PC-3 (cell line): ENCODE measurements at regions not wholly inside any gene's neighbourhood (a gene's known extent, or its start where the extent isn't known, plus 50 kb on each side); places are given as distances from the start of the nearest gene placed in this dataset.

Source experiments
- ATAC-seq: fragments of 200-7000 bp; cut with Tn5 transposase; 2 replicates; pipeline ENCODE4 v1.9.1; 2020; ENCODE audit warnings: mild to moderate bottlenecking, moderate library complexity
- BruUV-seq: library from RNA; stranded (reverse); fragments of 400-500 nt; replicated peaks from 2 replicates; lab custom pipeline; 2021; lab: Mats Ljungman, UMichigan
- CTCF ChIA-PET: fragments of 300-600 bp; sonication (Branson Sonifier 250); formaldehyde crosslinking; loops from one replicate; lab custom pipeline; 2022; ENCODE audit warnings: antibody characterized with exemption; lab: Charles Lee
- POLR2A ChIA-PET: fragments of 300-600 bp; sonication (Branson Sonifier 250); formaldehyde crosslinking; loops from one replicate; lab custom pipeline; 2022; ENCODE audit warnings: antibody characterized with exemption; ENCODE audit not compliant: unreplicated experiment; lab: Charles Lee
- DNase-seq: peaks from one replicate; pipeline ENCODE4 v3.0.0-alpha.2; 2015
- H2AFZ ChIP-seq: fragments of 300-600 bp; sonication (generic); 2 replicates; pipeline ENCODE4 v1.6.0; 2016; ENCODE audit warnings: antibody characterized with exemption, low read length
- H3F3A ChIP-seq: fragments of 300-600 bp; sonication (generic); one replicate; pipeline ENCODE4 v1.6.0; 2017; ENCODE audit warnings: antibody characterized with exemption, low read length, control low read depth, mild to moderate bottlenecking; ENCODE audit not compliant: unreplicated experiment
- H3K27ac ChIP-seq: fragments of 300-600 bp; sonication (generic); 2 replicates; pipeline ENCODE4 v1.5.1; 2016; ENCODE audit warnings: mild to moderate bottlenecking, low read length
- H3K27me3 ChIP-seq: fragments of 300-600 bp; sonication (generic); 2 replicates; pipeline ENCODE4 v1.6.1; 2016; ENCODE audit warnings: low read length, mixed read lengths
- H3K36me3 ChIP-seq: fragments of 300-600 bp; sonication (generic); 2 replicates; pipeline ENCODE4 v1.6.1; 2016; ENCODE audit warnings: low read depth, mixed run types, low read length, mixed read lengths
- H3K4me1 ChIP-seq: fragments of 300-600 bp; sonication (generic); 2 replicates; pipeline ENCODE4 v1.5.1; 2016; ENCODE audit warnings: low read length; ENCODE audit not compliant: insufficient read depth
- H3K4me2 ChIP-seq: fragments of 300-600 bp; sonication (generic); 2 replicates; pipeline ENCODE4 v1.6.0; 2016; ENCODE audit warnings: low read length
- H3K4me3 ChIP-seq: fragments of 300-600 bp; sonication (generic); 2 replicates; pipeline ENCODE4 v1.5.1; 2016; ENCODE audit warnings: mild to moderate bottlenecking, low read length, mixed read lengths
- H3K79me2 ChIP-seq: fragments of 300-600 bp; sonication (generic); 2 replicates; pipeline ENCODE4 v1.6.1; 2017; ENCODE audit warnings: low read length, mixed read lengths
- H3K9ac ChIP-seq: fragments of 300-600 bp; sonication (generic); 2 replicates; pipeline ENCODE4 v1.6.0; 2016; ENCODE audit warnings: mild to moderate bottlenecking, low read length
- H3K9me2 ChIP-seq: fragments of 300-600 bp; sonication (generic); replicated peaks from 2 replicates; pipeline ENCODE4 v1.6.1; 2016; ENCODE audit warnings: mixed run types, low read length, mixed read lengths
- H3K9me3 ChIP-seq: fragments of 300-600 bp; sonication (generic); 2 replicates; pipeline ENCODE4 v1.6.1; 2016; ENCODE audit warnings: low read length, mixed read lengths
- H4K20me1 ChIP-seq: fragments of 300-600 bp; sonication (generic); 2 replicates; pipeline ENCODE4 v1.6.1; 2016; ENCODE audit warnings: low read length, mixed read lengths
- EZH2 ChIP-seq: fragments of 300-600 bp; sonication (generic); IDR thresholded peaks from one replicate; pipeline ENCODE4 v1.6.1; 2017; ENCODE audit warnings: antibody characterized with exemption, mild to moderate bottlenecking, low read length; ENCODE audit not compliant: unreplicated experiment
- EZH2phosphoT487 ChIP-seq: fragments of 300-600 bp; sonication (generic); IDR thresholded peaks from 2 replicates; pipeline ENCODE4 v1.6.1; 2018; ENCODE audit warnings: mild to moderate bottlenecking, antibody characterized with exemption, low read length, borderline replicate concordance
- intact Hi-C: fragments of 100-400 bp; cut with micrococcal nuclease; formaldehyde crosslinking; loops from 2 replicates; pipeline ENCODE4 v1.9.0; 2023
- TF ChIP-seq, protein P1 (sequence below): fragments of 300-600 bp; sonication (generic); conservative IDR thresholded peaks from 2 replicates; pipeline ENCODE4 v1.5.1; 2017; ENCODE audit warnings: antibody characterized with exemption, low read depth, mild to moderate bottlenecking, low read length

DNA sequence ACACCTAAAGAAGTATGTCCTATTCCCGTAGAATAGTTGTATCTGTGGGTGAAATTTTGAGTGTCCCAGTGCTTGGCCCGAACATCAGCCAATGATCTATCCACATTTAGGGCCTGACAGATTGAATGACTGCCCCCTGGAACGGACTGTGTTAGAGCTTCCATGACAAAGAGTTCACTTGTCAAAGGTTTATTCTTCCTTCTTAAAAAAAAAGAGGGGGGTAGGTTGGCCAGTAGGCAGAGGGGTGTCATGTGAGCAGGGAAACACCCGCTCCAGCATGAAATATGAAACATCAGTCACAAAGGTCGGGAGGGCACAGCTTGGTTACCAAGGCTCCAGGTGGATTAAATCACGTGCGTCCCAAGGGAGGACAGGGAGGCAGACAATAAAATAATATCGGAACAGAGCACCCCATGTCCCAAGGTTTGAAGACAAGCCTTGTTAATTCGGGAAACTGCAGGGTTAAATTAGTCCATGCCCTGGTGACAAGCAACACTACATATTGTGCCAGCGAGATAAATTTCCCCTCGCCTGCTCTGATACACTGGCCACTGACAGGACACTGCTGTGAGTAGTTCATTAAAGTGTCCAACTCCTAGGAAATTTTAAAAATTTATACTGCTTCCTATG is 401.2 kb downstream of the IRX1 start:
- ChIA-PET CTCF (no interaction called here), POLR2A (no interaction called here)
- H3K79me2 ChIP-seq, result no peaks in the 10 kb centered on the region
- no peak overlapping the region for H2AFZ ChIP-seq
- BruUV-seq, result no TSS peak
- ATAC-seq, result no peak
- H3K36me3 ChIP-seq, result no peaks in the 10 kb centered on the region
- H3K9me2 ChIP-seq, result no peaks in the 10 kb centered on the region
- peaks cover 26% of the 10 kb centered on the region; the same call in 1 of the 2 replicates for H3K9me3 ChIP-seq
- no peak for DNase-seq
- intact Hi-C loops, result no loop called here
- H3F3A ChIP-seq, result no peaks in the 10 kb centered on the region
- H3K27me3 ChIP-seq, result no peaks in the 10 kb centered on the region
- H4K20me1 ChIP-seq, result no peaks in the 10 kb centered on the region
- H3K4me3 ChIP-seq, result no peak overlapping the region
- no peak overlapping the region for H3K27ac ChIP-seq
- no peak overlapping the region for H3K9ac ChIP-seq
- TF ChIP-seq, protein P1, sequence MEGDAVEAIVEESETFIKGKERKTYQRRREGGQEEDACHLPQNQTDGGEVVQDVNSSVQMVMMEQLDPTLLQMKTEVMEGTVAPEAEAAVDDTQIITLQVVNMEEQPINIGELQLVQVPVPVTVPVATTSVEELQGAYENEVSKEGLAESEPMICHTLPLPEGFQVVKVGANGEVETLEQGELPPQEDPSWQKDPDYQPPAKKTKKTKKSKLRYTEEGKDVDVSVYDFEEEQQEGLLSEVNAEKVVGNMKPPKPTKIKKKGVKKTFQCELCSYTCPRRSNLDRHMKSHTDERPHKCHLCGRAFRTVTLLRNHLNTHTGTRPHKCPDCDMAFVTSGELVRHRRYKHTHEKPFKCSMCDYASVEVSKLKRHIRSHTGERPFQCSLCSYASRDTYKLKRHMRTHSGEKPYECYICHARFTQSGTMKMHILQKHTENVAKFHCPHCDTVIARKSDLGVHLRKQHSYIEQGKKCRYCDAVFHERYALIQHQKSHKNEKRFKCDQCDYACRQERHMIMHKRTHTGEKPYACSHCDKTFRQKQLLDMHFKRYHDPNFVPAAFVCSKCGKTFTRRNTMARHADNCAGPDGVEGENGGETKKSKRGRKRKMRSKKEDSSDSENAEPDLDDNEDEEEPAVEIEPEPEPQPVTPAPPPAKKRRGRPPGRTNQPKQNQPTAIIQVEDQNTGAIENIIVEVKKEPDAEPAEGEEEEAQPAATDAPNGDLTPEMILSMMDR, result no peak
- TF ChIP-seq EZH2phosphoT487, result no peak
- no peak for TF ChIP-seq EZH2
- H3K4me2 ChIP-seq, result no peak overlapping the region
- H3K4me1 ChIP-seq, result no peaks in the 10 kb centered on the region

DNA sequence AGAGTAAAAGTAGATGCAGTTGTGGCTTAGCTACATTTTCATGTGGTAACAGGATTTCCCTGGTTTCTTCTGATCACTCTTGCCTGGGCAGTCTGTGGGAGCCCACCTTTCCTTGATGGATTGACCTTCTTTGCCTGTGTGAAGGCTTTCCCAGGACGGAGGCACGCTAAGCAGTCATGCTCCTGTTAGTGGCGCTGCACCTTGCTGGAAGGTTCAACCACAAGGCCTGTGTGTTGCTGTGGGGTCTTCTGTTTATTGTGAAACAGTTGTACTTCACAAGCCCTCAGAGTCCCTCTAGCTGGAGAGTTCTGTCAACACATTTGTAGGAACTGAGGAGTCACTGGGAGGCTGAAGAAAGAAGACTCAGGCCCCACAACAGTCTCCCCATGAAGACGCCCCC is 402.0 kb downstream of the IRX1 start:
- H3K36me3 ChIP-seq, result no peaks in the 10 kb centered on the region
- H3K9me2 ChIP-seq, result no peaks in the 10 kb centered on the region
- H3K27ac ChIP-seq, result no peak overlapping the region
- DNase-seq (no peak), ATAC-seq (no peak)
- ChIA-PET POLR2A (interaction anchor here (0.6 kb wide), 1 partner anchor 71 kb away, joined by 3 read pairs; no protein-coding TSS in a partner anchor), CTCF (no interaction called here)
- intact Hi-C loops, result no loop called here
- no peaks in the 10 kb centered on the region for H3K27me3 ChIP-seq
- no peaks in the 10 kb centered on the region for H3K79me2 ChIP-seq
- no peak overlapping the region for H3K4me3 ChIP-seq
- peaks cover 32% of the 10 kb centered on the region; the same call in 1 of the 2 replicates for H3K9me3 ChIP-seq
- no peak overlapping the region for H2AFZ ChIP-seq
- H3K9ac ChIP-seq, result no peak overlapping the region
- no peaks in the 10 kb centered on the region for H3F3A ChIP-seq
- no peak for TF ChIP-seq EZH2phosphoT487
- TF ChIP-seq EZH2, result no peak
- TF ChIP-seq, protein P1, result no peak
- H3K4me2 ChIP-seq, result no peak overlapping the region
- H3K4me1 ChIP-seq, result no peaks in the 10 kb centered on the region
- no peaks in the 10 kb centered on the region for H4K20me1 ChIP-seq
- BruUV-seq, result no TSS peak

DNA sequence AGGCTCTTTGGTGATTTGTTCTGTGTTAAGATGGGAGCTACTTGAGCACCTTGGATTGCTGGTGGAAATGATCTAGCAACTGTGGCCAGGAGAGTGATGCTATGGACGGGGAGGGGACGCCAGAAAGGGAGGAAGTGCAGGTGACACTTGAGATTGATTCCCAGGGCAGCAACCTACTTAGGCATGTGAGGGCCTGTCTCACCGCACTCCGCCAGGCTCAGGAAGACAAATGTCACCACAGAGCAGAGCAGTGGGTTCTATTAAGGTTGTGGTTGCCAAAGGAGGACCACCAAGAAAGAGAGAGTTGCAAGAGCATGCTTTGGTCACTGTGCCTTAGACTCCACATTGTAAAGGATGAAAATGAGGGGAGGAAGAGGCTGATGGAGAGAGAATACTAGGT is 404.3 kb downstream of the IRX1 start:
- no peaks in the 10 kb centered on the region for H3K9me2 ChIP-seq
- no peak for DNase-seq
- H3K4me2 ChIP-seq, result no peak overlapping the region
- intact Hi-C loops, result no loop called here
- no peaks in the 10 kb centered on the region for H3K4me1 ChIP-seq
- no peaks in the 10 kb centered on the region for H3F3A ChIP-seq
- ATAC-seq, result no peak
- no peak overlapping the region for H3K27ac ChIP-seq
- no peak overlapping the region for H3K9ac ChIP-seq
- H3K79me2 ChIP-seq, result no peaks in the 10 kb centered on the region
- TF ChIP-seq, protein P1, result no peak
- no peak for TF ChIP-seq EZH2
- no peak for TF ChIP-seq EZH2phosphoT487
- no TSS peak for BruUV-seq
- H3K27me3 ChIP-seq, result no peaks in the 10 kb centered on the region
- no peak overlapping the region for H3K4me3 ChIP-seq
- POLR2A ChIA-PET, result no interaction called here
- no peaks in the 10 kb centered on the region for H4K20me1 ChIP-seq
- CTCF ChIA-PET, result no interaction called here
- H3K36me3 ChIP-seq, result no peaks in the 10 kb centered on the region
- H3K9me3 ChIP-seq, result peaks cover 23% of the 10 kb centered on the region; the same call in 1 of the 2 replicates
- no peak overlapping the region for H2AFZ ChIP-seq
